A673 (cell line): ENCODE measurements at regions not wholly inside any gene's neighbourhood (a gene's known extent, or its start where the extent isn't known, plus 50 kb on each side); places are given as distances from the start of the nearest gene placed in this dataset.

Experiments
- BruUV-seq: library from RNA; stranded (reverse); fragments of 400-500 nt; replicated peaks from 2 replicates; lab custom pipeline; 2021; lab: Mats Ljungman, UMichigan
- CTCF ChIA-PET: fragments of 300-600 bp; sonication (Branson Sonifier 250); formaldehyde crosslinking; loops from one replicate; lab custom pipeline; 2022; ENCODE audit warnings: antibody characterized with exemption; lab: Charles Lee
- POLR2A ChIA-PET: fragments of 300-600 bp; sonication (Branson Sonifier 250); formaldehyde crosslinking; loops from one replicate; lab custom pipeline; 2022; ENCODE audit warnings: antibody characterized with exemption; ENCODE audit not compliant: low non-redundant PET; lab: Charles Lee
- DNase-seq: peaks from one replicate; pipeline ENCODE4 v3.0.0-alpha.2; 2015; ENCODE audit warnings: low spot score
- H3K27ac ChIP-seq: fragments of 200-600 bp; sonication (generic); 2 replicates; pipeline ENCODE4 v1.5.1; 2016; ENCODE audit warnings: mixed run types, low read depth, mild to moderate bottlenecking, mixed read lengths, antibody characterized with exemption, low read length; ENCODE audit not compliant: poor library complexity, severe bottlenecking
- H3K27me3 ChIP-seq: fragments of 200-600 bp; sonication (generic); replicated peaks from 2 replicates; pipeline ENCODE4 v1.6.1; 2017; ENCODE audit warnings: mixed run types, low read depth, mild to moderate bottlenecking, mixed read lengths, antibody characterized with exemption, low read length; ENCODE audit not compliant: insufficient read depth, poor library complexity
- H3K36me3 ChIP-seq: fragments of 200-600 bp; sonication (generic); 2 replicates; pipeline ENCODE4 v1.6.1; 2016; ENCODE audit warnings: mixed run types, mild to moderate bottlenecking, mixed read lengths, antibody characterized with exemption, low read length; ENCODE audit not compliant: insufficient read depth, poor library complexity, severe bottlenecking
- H3K4me1 ChIP-seq: fragments of 200-600 bp; sonication (generic); 2 replicates; pipeline ENCODE4 v1.6.1; 2017; ENCODE audit warnings: mixed run types, mild to moderate bottlenecking, mixed read lengths, antibody characterized with exemption, low read length; ENCODE audit not compliant: insufficient read depth, poor library complexity, severe bottlenecking
- H3K4me3 ChIP-seq: fragments of 200-600 bp; sonication (generic); 2 replicates; pipeline ENCODE4 v1.5.1; 2016; ENCODE audit warnings: low read depth, mixed run types, mild to moderate bottlenecking, mixed read lengths, low read length; ENCODE audit not compliant: poor library complexity, severe bottlenecking
- H3K9me3 ChIP-seq: fragments of 200-600 bp; sonication (generic); 2 replicates; pipeline ENCODE4 v1.6.1; 2016; ENCODE audit warnings: mixed run types, low read depth, mild to moderate bottlenecking, mixed read lengths, antibody characterized with exemption, low read length; ENCODE audit not compliant: poor library complexity, severe bottlenecking
- EZH2 ChIP-seq: fragments of 200-600 bp; sonication (generic); IDR thresholded peaks from 2 replicates; pipeline ENCODE4 v1.6.1; 2017; ENCODE audit warnings: borderline replicate concordance, low read depth, mild to moderate bottlenecking, mixed read lengths, antibody characterized with exemption, low read length; ENCODE audit not compliant: poor library complexity, severe bottlenecking
- intact Hi-C: fragments of 100-400 bp; cut with micrococcal nuclease; formaldehyde crosslinking; loops from one replicate; pipeline ENCODE4 v1.10.0; 2022; ENCODE audit not compliant: unreplicated experiment
- TF ChIP-seq, protein P1 (sequence below): fragments of 300-800, 200-600 bp; sonication (generic); conservative IDR thresholded peaks from 2 replicates; pipeline ENCODE4 v1.5.1; 2017; ENCODE audit warnings: low read depth, mild to moderate bottlenecking, antibody characterized with exemption, low read length, moderate library complexity, mixed read lengths

- no peaks in the 10 kb centered on the region for H3K9me3 ChIP-seq
- no peak overlapping the region for H3K27ac ChIP-seq
- no peak overlapping the region for H3K4me3 ChIP-seq
- ChIA-PET POLR2A (no interaction called here), CTCF (no interaction called here)
- no peaks in the 10 kb centered on the region for H3K4me1 ChIP-seq
- no peak for DNase-seq
- no peak for TF ChIP-seq EZH2
- TF ChIP-seq, protein P1, sequence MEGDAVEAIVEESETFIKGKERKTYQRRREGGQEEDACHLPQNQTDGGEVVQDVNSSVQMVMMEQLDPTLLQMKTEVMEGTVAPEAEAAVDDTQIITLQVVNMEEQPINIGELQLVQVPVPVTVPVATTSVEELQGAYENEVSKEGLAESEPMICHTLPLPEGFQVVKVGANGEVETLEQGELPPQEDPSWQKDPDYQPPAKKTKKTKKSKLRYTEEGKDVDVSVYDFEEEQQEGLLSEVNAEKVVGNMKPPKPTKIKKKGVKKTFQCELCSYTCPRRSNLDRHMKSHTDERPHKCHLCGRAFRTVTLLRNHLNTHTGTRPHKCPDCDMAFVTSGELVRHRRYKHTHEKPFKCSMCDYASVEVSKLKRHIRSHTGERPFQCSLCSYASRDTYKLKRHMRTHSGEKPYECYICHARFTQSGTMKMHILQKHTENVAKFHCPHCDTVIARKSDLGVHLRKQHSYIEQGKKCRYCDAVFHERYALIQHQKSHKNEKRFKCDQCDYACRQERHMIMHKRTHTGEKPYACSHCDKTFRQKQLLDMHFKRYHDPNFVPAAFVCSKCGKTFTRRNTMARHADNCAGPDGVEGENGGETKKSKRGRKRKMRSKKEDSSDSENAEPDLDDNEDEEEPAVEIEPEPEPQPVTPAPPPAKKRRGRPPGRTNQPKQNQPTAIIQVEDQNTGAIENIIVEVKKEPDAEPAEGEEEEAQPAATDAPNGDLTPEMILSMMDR = no peak
- no peaks in the 10 kb centered on the region for H3K27me3 ChIP-seq
- H3K36me3 ChIP-seq = no peaks in the 10 kb centered on the region
- BruUV-seq = no TSS peak
- intact Hi-C loops = no loop called here
These were observed 429.3 kb upstream of the CADM1 start for GRCh38 chr11:115933564-115933963.

GRCh38 chr11:115931548-115932083, 427.4 kb upstream of the CADM1 start:
- DNase-seq = no peak
- Histone ChIP-seq H3K4me1 (no peaks in the 10 kb centered on the region), H3K9me3 (no peaks in the 10 kb centered on the region), H3K27ac (no peak overlapping the region), H3K27me3 (no peaks in the 10 kb centered on the region), H3K36me3 (no peaks in the 10 kb centered on the region), H3K4me3 (no peak overlapping the region)
- BruUV-seq = no TSS peak
- POLR2A ChIA-PET = no interaction called here
- CTCF ChIA-PET = no interaction called here
- TF ChIP-seq, protein P1 = no peak
- TF ChIP-seq EZH2 = no peak
- intact Hi-C loops = no loop called here

DNA sequence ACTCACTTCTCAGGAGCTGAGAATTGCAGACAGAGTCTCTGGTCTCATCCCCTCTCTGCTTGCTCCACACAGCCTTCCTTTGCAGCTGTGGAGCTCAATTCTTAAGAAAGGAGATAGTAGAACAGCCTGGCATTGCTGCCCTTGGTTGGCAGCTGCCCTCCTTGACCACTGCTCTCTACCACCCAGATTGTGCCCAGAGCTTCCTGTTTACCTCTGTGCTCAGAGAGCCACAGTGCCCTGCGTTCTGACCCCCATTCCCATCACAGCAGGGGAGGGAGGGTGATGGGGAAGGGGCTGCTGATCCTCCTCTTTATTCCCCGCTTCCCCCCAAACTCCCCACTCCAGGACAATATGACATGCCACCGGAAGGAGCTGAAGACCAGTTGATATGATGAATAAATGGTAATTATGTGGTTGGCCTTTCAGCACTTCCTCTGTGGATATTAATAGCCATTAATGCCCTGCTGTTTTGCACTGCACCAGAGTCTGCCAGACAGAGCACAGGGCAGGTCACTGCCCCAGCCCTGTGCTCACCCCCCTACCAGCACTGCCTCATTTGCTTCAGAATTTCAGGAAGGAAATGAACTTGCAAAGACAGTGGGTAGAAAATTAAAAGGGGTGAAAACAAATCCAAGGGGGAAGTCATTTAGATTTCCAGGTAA, 426.8 kb upstream of the CADM1 start:
- intact Hi-C loops = no loop called here
- Histone ChIP-seq H3K9me3 (no peaks in the 10 kb centered on the region), H3K4me1 (no peaks in the 10 kb centered on the region), H3K27me3 (no peaks in the 10 kb centered on the region), H3K4me3 (no peak overlapping the region), H3K27ac (no peak overlapping the region), H3K36me3 (no peaks in the 10 kb centered on the region)
- TF ChIP-seq, protein P1 = no peak
- no peak for TF ChIP-seq EZH2
- ChIA-PET POLR2A (no interaction called here), CTCF (interaction anchor here (0.7 kb wide), 1 partner anchor 596 kb away, joined by 3 read pairs; no protein-coding TSS in a partner anchor)
- DNase-seq = no peak
- BruUV-seq = no TSS peak
